Left ventricle myocardium inferior (tissue), 1 donor: ENCODE measurements at regions not wholly inside any gene's neighbourhood (a gene's known extent, or its start where the extent isn't known, plus 50 kb on each side); places are given as distances from the start of the nearest gene placed in this dataset.

Source experiments
- DNase-seq: peaks from one replicate; pipeline ENCODE4 v3.0.0-alpha.2; 2020
- H3K27ac ChIP-seq: fragments of 200-600 bp; replicated peaks from 2 replicates; pipeline ENCODE4 v1.8.0; 2021
- H3K27me3 ChIP-seq: fragments of 200-600 bp; 2 replicates; pipeline ENCODE4 v1.8.0; 2021; ENCODE audit warnings: low read depth
- H3K36me3 ChIP-seq: fragments of 200-600 bp; 2 replicates; pipeline ENCODE4 v1.8.0; 2021
- H3K4me1 ChIP-seq: fragments of 200-600 bp; 2 replicates; pipeline ENCODE4 v1.8.0; 2021
- H3K4me3 ChIP-seq: fragments of 200-600 bp; 2 replicates; pipeline ENCODE4 v1.8.0; 2021; ENCODE audit warnings: mild to moderate bottlenecking, moderate library complexity
- H3K9me3 ChIP-seq: fragments of 200-600 bp; replicated peaks from 2 replicates; pipeline ENCODE4 v1.8.0; 2021
- CTCF ChIP-seq: fragments of 200-600 bp; IDR thresholded peaks from 2 replicates; pipeline ENCODE4 v1.8.0; 2021; ENCODE audit warnings: antibody characterized with exemption, mild to moderate bottlenecking, borderline replicate concordance
- intact Hi-C: fragments of 100-400 bp; cut with micrococcal nuclease; formaldehyde crosslinking; loops from one replicate; pipeline ENCODE4 v1.11.0; 2022
- donor health status: DM: no; HTN: yes; CAD: no; lungs with severe emphysema.

- intact Hi-C loops = no loop called here
- Histone ChIP-seq H3K9me3 (peaks cover 3% of the 10 kb centered on the region), H3K27ac (no peak overlapping the region), H3K36me3 (no peaks in the 10 kb centered on the region), H3K4me3 (no peak overlapping the region), H3K4me1 (no peaks in the 10 kb centered on the region), H3K27me3 (peaks cover 68% of the 10 kb centered on the region)
- no peak for TF ChIP-seq CTCF
- DNase-seq = no peak
These were observed 105.2 kb upstream of the VSTM2B start for GRCh38 chr19:29420482-29421195.

- no peak overlapping the region for H3K27ac ChIP-seq
- TF ChIP-seq CTCF = no peak
- H3K4me1 ChIP-seq = no peaks in the 10 kb centered on the region
- H3K9me3 ChIP-seq = peaks cover 3% of the 10 kb centered on the region
- no peak overlapping the region for H3K4me3 ChIP-seq
- H3K36me3 ChIP-seq = no peaks in the 10 kb centered on the region
- intact Hi-C loops = no loop called here
- peaks cover 70% of the 10 kb centered on the region for H3K27me3 ChIP-seq
- no peak for DNase-seq
These were observed 104.6 kb upstream of the VSTM2B start for GRCh38 chr19:29421196-29421545.

- no peak for DNase-seq
- no peaks in the 10 kb centered on the region for H3K36me3 ChIP-seq
- no peaks in the 10 kb centered on the region for H3K4me1 ChIP-seq
- H3K9me3 ChIP-seq = peaks cover 3% of the 10 kb centered on the region
- H3K27me3 ChIP-seq = peaks cover 61% of the 10 kb centered on the region
- no peak for TF ChIP-seq CTCF
- H3K4me3 ChIP-seq = no peak overlapping the region
- H3K27ac ChIP-seq = no peak overlapping the region
- intact Hi-C loops = no loop called here
These were observed 103.7 kb upstream of the VSTM2B start for GRCh38 chr19:29422047-29422446.

- peaks cover 62% of the 10 kb centered on the region for H3K27me3 ChIP-seq
- H3K4me1 ChIP-seq = no peaks in the 10 kb centered on the region
- H3K9me3 ChIP-seq = peaks cover 3% of the 10 kb centered on the region
- no peak for TF ChIP-seq CTCF
- no peaks in the 10 kb centered on the region for H3K36me3 ChIP-seq
- intact Hi-C loops = no loop called here
- H3K4me3 ChIP-seq = no peak overlapping the region
- DNase-seq = no peak
- H3K27ac ChIP-seq = no peak overlapping the region
These were observed 103.2 kb upstream of the VSTM2B start for GRCh38 chr19:29422486-29423085.

GRCh38 chr19:29428071-29428470, 97.7 kb upstream of the VSTM2B start:
- Histone ChIP-seq H3K4me3 (no peak overlapping the region), H3K27ac (no peak overlapping the region), H3K4me1 (no peaks in the 10 kb centered on the region), H3K27me3 (peaks cover 66% of the 10 kb centered on the region), H3K36me3 (no peaks in the 10 kb centered on the region), H3K9me3 (peaks cover 3% of the 10 kb centered on the region)
- no peak for DNase-seq
- intact Hi-C loops = no loop called here
- TF ChIP-seq CTCF = no peak
